HG03439 (cell line): ENCODE measurements at regions not wholly inside any gene's neighbourhood (a gene's known extent, or its start where the extent isn't known, plus 50 kb on each side); places are given as distances from the start of the nearest gene placed in this dataset.

Experiments
- ATAC-seq: cut with Tn5 transposase; IDR thresholded peaks from one replicate; pipeline ENCODE4 v1.9.1; 2021; ENCODE audit warnings: mild to moderate bottlenecking, moderate library complexity; ENCODE audit not compliant: unreplicated experiment

GRCh38 chr16:64147941-64148340 is 973.9 kb downstream of the CDH11 start:
- ATAC-seq, result no peak

GRCh38 chr16:64144617-64145016 is 977.2 kb downstream of the CDH11 start:
- no peak for ATAC-seq

- no peak for ATAC-seq
Measured at GRCh38 chr16:64138621-64139020, 983.2 kb downstream of the CDH11 start.

- ATAC-seq, result no peak
Measured at GRCh38 chr16:64138006-64138405, 983.9 kb downstream of the CDH11 start.

GRCh38 chr16:64136743-64137142 is 985.1 kb downstream of the CDH11 start:
- ATAC-seq, result no peak

GRCh38 chr16:64136314-64136713 is 985.5 kb downstream of the CDH11 start:
- no peak for ATAC-seq

- no peak for ATAC-seq
Measured at GRCh38 chr16:64133366-64133765, 988.5 kb downstream of the CDH11 start.

- no peak for ATAC-seq
Measured at GRCh38 chr16:64132759-64133361, 989.0 kb downstream of the CDH11 start.

GRCh38 chr16:64132190-64132589 is 989.7 kb downstream of the CDH11 start:
- ATAC-seq, result no peak

- no peak for ATAC-seq
Measured at GRCh38 chr16:64131423-64131822, 990.4 kb downstream of the CDH11 start.

GRCh38 chr16:64130140-64130539 is 991.7 kb downstream of the CDH11 start:
- no peak for ATAC-seq

- ATAC-seq, result no peak
Measured at GRCh38 chr16:64122177-64122576, 999.7 kb downstream of the CDH11 start.

- ATAC-seq, result no peak
Measured at GRCh38 chr16:64121473-64121872, 1000.4 kb downstream of the CDH11 start.

GRCh38 chr16:64116151-64116550 is 1005.7 kb downstream of the CDH11 start:
- ATAC-seq, result no peak

GRCh38 chr16:64109241-64109640 is 1012.6 kb downstream of the CDH11 start:
- ATAC-seq, result no peak

GRCh38 chr16:64102654-64103053 is 1019.2 kb downstream of the CDH11 start:
- no peak for ATAC-seq

- no peak for ATAC-seq
Measured at GRCh38 chr16:64098451-64098850, 1023.4 kb downstream of the CDH11 start.

GRCh38 chr16:64096689-64097088 is 1025.2 kb downstream of the CDH11 start:
- no peak for ATAC-seq

- no peak for ATAC-seq
Measured at GRCh38 chr16:64094992-64095634, 1026.8 kb downstream of the CDH11 start.

GRCh38 chr16:64094181-64094965 is 1027.5 kb downstream of the CDH11 start:
- ATAC-seq, result no peak

- no peak for ATAC-seq
Measured at GRCh38 chr16:64092271-64092670, 1029.6 kb downstream of the CDH11 start.

- no peak for ATAC-seq
Measured at GRCh38 chr16:64090327-64090726, 1031.5 kb downstream of the CDH11 start.
